ENCODE measurements at regions not wholly inside any gene's neighbourhood (a gene's known extent, or its start where the extent isn't known, plus 50 kb on each side); places are given as distances from the start of the nearest gene placed in this dataset.

- Histone ChIP-seq H3K9me3 (no peaks in the 10 kb centered on the region), H3K36me3 (no peaks in the 10 kb centered on the region), H3K27me3 (replicated peaks in 1 of 7) (no peaks in the 10 kb centered on the region), H3K4me1 (no peaks in the 10 kb centered on the region), H3K4me3 (no peak overlapping the region), H3K27ac (no peak overlapping the region)
- no peak for TF ChIP-seq POLR2AphosphoS5 (IDR thresholded peaks at IDR 0.05)
- TF ChIP-seq POLR2A (IDR thresholded peaks at IDR 0.05) = no peak
- TF ChIP-seq CTCF (IDR thresholded peaks at IDR 0.05 in 8 of 11, conservative IDR thresholded peaks at IDR 0.05 in 3 of 11) = no peak
- intact Hi-C loops (cut with DNase I; ENCODE audit: low total_unique reads) = no loop called here
- no peak for DNase-seq
Measured at GRCh38 chr13:79727086-79727485, 246.1 kb downstream of the NDFIP2 start.

- WGBS, 5 donors = 83 to 95% (median 91%) methylated on average over 1 of the region's 1 CpG
- no peaks in the 10 kb centered on the region for H3K27me3 ChIP-seq (replicated peaks in 1 of 7)
Measured at GRCh38 chr13:79725841-79726240, 244.9 kb downstream of the NDFIP2 start.

GRCh38 chr13:79724348-79725103 lies 243.6 kb downstream of the NDFIP2 start:
- no peak overlapping the region for H3K27ac ChIP-seq
- no peak overlapping the region for H3K4me3 ChIP-seq
- no peaks in the 10 kb centered on the region for H3K4me1 ChIP-seq
- intact Hi-C loops (cut with DNase I; ENCODE audit: low total_unique reads) = no loop called here
- no peaks in the 10 kb centered on the region for H3K36me3 ChIP-seq
- no peaks in the 10 kb centered on the region for H3K27me3 ChIP-seq (replicated peaks in 1 of 7)
- WGBS, 5 donors = 51 to 83% (median 71%) methylated on average over 3 of the region's 3 CpGs
- DNase-seq = no peak
- no peak for TF ChIP-seq POLR2A (IDR thresholded peaks at IDR 0.05)
- TF ChIP-seq POLR2AphosphoS5 (IDR thresholded peaks at IDR 0.05) = no peak
- TF ChIP-seq CTCF (IDR thresholded peaks at IDR 0.05 in 8 of 11, conservative IDR thresholded peaks at IDR 0.05 in 3 of 11) = no peak
- H3K9me3 ChIP-seq = no peaks in the 10 kb centered on the region

More at GRCh38 chr13:79725841-79726240, 244.9 kb downstream of the NDFIP2 start:
- intact Hi-C loops (cut with DNase I; ENCODE audit: low total_unique reads) = no loop called here
- no peak for DNase-seq
- no peak overlapping the region for H3K27ac ChIP-seq
- no peaks in the 10 kb centered on the region for H3K36me3 ChIP-seq
- H3K9me3 ChIP-seq = no peaks in the 10 kb centered on the region
- H3K4me3 ChIP-seq = no peak overlapping the region
- TF ChIP-seq POLR2AphosphoS5 (IDR thresholded peaks at IDR 0.05) (no peak), CTCF (IDR thresholded peaks at IDR 0.05 in 8 of 11, conservative IDR thresholded peaks at IDR 0.05 in 3 of 11) (no peak), POLR2A (IDR thresholded peaks at IDR 0.05) (no peak)
- H3K4me1 ChIP-seq = no peaks in the 10 kb centered on the region

- Histone ChIP-seq H3K4me3 (no peak overlapping the region), H3K36me3 (no peaks in the 10 kb centered on the region), H3K27me3 (replicated peaks in 1 of 7) (no peaks in the 10 kb centered on the region), H3K9me3 (peaks cover 0 to 3% (median 0%) of the 10 kb centered on the region in 8 donors), H3K4me1 (no peaks in the 10 kb centered on the region), H3K27ac (no peak overlapping the region)
- TF ChIP-seq POLR2A (IDR thresholded peaks at IDR 0.05) (no peak), CTCF (IDR thresholded peaks at IDR 0.05 in 8 of 11, conservative IDR thresholded peaks at IDR 0.05 in 3 of 11) (no peak), POLR2AphosphoS5 (IDR thresholded peaks at IDR 0.05) (no peak)
- WGBS, 5 donors = 57 to 71% (median 65%) methylated on average over 7 of the region's 7 CpGs
- DNase-seq = no peak
- intact Hi-C loops (cut with DNase I; ENCODE audit: low total_unique reads) = no loop called here
Measured at GRCh38 chr13:79723519-79724024, 242.6 kb downstream of the NDFIP2 start.

All from spleen (tissue), 11 donors.